HPDE6-E6E7 (cell line): ENCODE measurements at regions not wholly inside any gene's neighbourhood (a gene's known extent, or its start where the extent isn't known, plus 50 kb on each side); places are given as distances from the start of the nearest gene placed in this dataset.

ENCODE experiments used
- DNase-seq: peaks from one replicate; pipeline ENCODE4 v3.0.0; 2011; ENCODE audit warnings: missing footprints; ENCODE audit errors: extremely low spot score

- peak; percentile 52 for DNase-seq
These were observed 704.0 kb downstream of the KCNA4 start for GRCh38 chr11:29312812-29313211.

DNA sequence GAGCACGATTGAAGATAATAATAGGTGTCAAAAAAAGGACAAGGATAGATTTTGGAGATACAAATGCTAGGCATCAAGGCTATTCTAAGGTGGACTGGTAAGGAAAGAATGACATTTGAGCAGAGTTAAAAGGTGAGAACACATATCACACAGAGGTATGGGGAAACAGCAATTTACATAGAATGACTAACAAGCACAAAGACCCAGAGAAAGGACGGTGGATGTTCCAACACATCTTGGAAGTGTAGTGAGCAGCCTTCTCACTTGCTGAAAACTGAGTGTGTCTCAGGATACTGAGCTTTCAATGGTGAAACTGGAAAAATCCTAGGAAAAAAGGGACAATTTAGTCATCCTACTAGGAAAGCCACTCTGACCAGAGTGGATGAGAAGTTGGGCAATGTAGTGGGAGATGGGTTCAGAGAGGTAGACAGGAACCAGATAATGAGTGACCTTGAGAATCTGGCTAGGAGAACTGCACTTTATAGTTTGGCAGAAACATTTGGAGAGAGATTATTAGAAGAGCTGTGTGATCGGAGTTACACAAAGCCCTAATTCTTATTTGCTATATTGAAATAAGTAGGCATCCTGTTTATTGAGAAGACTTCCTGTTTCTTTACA lies 706.0 kb downstream of the KCNA4 start:
- DNase-seq = no peak

GRCh38 chr11:29309992-29310391 lies 706.8 kb downstream of the KCNA4 start:
- peak; percentile 21 for DNase-seq

GRCh38 chr11:29306527-29306926 lies 710.3 kb downstream of the KCNA4 start:
- no peak for DNase-seq

DNA sequence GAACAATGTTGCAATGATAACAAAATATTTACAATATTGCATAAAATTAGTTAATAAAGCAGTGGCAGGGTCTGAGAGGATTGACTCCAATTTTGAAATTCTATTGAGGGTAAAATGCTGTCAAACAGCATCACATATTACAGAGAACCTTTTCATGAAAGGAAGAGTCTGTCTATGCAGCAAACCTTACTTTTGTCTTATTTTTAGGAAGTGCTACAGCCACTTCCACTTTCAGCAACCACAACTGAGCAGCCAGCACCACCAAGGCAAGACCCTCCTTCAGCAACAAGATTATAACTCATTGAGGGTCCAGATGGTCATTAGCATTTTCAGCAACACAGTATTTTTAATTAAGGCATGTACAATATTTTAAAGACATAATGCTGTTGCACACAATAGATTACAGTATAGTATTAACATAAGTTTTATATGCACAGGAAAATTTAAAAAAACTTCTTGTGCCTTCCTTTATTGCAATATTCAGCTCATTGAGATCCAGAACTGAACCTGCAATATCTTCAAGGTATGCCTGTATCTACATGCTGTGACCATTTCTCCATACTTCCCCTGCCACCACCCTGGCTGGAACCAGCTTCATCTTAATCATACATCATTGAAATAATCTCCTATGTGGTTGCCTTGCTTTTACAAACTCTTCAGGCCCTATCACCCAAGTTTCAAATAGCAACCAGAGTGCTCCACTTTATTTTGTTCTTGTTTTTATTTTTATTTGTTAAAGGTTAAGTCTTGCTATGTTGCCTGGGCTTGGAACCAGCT lies 711.2 kb downstream of the KCNA4 start:
- DNase-seq = no peak

DNA sequence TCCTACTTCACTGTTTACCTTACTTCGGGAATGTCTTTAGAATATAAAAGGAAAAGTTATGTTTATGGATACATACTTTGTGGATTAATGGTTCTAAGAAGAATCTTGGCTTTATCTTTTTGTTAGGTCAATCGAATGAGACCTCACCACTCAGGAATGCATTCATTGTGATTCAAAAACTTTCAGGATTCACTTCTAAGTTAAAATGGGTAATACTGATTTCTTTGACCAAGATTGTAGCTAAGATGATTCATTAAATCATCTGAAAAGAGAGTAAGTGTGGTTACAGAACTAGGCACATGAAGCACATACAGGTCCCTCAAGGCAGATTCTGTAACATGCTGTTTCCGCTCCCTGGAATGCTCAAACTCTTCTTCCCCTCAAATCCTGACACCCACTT lies 716.4 kb downstream of the KCNA4 start:
- DNase-seq = no peak

DNA sequence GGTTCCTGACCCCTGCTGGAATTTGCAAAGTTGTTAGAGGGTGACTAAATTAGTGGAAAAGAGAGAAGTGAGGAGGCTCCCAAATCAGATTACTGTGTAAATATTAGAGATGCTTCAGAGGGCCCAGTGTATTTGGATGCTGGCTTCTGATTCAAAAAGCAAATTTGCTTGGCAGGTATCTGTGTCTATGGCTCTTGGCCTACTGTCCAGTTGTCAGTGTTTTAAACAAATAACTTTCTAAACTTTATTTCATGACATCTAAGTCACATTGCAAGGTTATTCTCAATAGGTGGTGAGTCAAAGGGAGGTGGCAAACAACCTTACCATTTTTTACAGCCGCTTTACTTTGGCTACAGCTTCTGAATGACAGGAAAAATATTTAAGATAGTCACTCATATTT lies 720.1 kb downstream of the KCNA4 start:
- no peak for DNase-seq

DNA sequence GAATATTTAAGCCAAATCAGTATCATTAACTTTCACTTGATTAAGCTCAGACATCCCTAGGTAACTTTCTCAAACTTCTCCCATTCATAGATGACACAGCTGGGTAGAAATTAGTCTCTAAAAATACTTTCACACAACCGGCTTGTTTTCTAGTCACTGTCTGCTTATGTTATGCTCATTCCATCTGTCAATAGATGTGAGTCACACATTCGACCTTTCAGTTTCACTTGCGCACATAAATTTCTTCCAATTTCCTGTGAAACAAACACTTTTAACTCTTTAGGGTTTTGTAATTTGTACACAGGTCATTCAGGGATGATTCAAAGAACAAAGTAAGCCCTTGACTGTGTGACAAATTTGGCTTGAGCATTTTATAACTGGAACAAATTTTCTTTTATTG lies 723.0 kb downstream of the KCNA4 start:
- peak; percentile 21 for DNase-seq

- DNase-seq = peak; percentile 69
These were observed 734.7 kb downstream of the KCNA4 start for GRCh38 chr11:29282088-29282487.

DNA sequence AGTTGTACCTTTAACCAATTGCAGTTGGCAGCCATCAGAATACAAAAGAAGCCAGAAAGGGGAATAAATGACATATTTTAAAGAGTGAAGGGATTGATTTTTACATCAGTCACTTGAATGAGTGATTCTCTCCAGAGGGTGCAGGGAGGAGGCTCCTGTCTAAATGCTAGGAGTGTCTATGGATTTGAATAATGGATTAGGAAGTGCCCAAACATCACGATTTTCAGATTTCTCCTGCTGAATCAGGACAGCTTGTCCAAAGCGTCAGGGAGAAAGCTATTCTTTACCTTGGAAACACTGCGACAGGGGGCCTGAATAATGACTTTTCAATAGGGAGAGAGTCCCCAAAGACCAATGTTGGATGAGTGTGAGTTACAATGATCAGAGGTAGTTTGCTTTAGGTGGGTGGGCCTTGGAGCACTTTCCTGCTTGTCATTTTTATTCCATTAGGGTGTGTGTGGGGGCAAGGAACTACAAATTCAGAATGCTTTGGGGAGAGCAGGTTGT lies 735.5 kb downstream of the KCNA4 start:
- no peak for DNase-seq

DNA sequence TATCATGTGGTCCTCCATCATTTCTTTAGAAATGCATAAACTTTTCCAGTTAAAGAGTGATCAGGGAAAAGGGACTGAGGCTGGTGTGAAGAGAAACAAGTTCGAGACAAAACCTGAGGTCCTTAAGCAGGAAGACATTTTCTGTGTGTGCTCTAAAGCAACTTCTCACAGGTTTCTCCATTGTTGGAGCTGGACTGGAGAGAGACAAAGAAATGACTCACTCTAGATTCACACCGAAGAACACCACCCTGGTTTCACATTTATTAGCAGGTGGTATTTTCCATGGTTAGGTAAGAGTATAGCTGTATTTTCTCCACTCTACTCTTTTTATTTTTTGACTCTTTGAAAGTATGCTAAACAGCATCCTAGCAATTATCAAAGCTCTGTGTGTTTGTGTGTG lies 736.4 kb downstream of the KCNA4 start:
- peak; percentile 57 for DNase-seq

DNA sequence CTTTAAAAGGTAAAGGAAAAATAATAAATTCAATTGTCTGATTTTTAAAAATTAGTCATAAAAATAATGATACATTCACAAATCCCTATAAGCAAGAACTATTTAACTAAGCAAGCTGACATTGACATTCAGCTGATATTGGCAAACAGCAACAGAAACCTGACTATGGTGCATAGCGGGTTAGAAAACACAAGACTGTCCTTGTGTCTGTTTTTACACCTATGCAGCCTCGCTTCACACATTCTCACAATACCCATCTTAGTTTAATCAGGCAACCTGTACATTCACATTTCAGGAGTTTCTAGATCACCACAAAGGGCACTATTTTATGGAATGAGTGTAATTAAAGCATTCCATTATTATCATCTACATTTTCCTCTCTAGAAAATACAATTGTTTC lies 737.1 kb downstream of the KCNA4 start:
- no peak for DNase-seq

DNA sequence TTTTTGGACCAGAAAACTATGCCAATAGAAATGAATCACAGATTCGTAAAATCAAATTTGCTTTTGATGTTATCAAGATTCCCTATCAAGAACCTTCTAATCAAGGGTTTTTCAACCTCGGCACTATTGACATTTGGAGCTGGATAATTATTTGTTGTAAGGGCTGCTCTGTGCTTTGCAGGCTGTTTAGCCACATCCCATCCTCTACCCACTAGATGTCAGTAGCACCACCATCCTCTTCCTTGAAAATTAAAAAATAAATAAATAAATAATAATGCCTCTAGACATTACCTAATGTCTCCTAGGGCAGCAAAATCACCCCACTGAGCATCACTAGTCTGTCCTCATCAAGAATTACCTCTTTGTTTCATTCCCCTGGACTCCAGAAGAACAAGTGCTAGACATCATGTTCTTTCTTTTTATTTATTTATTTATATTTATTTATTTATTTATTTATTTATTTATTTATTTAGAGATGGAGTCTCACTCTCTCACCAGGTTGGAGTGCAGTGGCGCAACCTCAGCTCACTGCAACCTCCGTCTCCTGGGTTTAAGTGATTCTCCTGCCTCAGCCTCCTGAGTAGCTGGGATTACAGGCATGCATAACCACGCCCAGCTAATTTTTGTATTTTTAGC lies 744.7 kb downstream of the KCNA4 start:
- DNase-seq = peak; percentile 14

- no peak for DNase-seq
These were observed 745.2 kb downstream of the KCNA4 start for GRCh38 chr11:29271616-29272015.

DNA sequence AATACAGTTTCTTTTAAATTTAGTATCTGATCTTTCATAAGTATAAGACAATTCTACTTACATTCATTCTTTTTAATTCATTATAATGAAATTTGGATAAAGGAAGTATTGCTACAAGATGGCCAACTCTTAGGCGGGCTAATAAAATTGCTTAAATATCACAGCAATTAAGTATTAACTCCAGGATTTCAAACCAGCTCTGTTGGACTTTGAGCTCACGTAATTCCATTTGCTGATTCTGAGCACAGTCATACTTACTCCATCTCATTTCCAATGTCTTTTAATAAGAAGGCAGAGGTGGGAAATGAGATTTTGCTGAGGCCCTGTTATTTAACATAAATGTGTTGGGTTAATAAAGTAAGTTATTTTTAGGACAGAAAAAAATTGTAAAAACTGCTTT lies 748.1 kb downstream of the KCNA4 start:
- DNase-seq = no peak

DNA sequence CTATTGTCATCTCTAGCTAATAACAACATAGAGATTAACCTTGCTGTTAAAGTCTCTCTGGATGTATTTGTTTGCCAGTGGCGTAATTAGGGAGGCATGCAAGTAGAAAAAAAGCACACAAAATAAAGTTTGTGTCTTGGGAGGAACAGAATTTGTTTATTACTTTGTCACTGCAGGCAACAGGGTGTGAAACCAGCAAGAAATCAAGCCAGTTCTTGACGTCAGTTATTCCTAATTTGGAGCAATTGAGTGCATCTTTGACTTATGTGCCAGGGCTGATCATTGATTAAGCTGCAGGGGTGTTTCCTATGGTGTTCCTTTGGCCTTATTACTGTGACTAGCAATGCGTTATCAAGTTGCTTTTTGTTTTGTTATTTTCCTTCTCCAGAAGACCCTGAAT lies 751.0 kb downstream of the KCNA4 start:
- no peak for DNase-seq

DNA sequence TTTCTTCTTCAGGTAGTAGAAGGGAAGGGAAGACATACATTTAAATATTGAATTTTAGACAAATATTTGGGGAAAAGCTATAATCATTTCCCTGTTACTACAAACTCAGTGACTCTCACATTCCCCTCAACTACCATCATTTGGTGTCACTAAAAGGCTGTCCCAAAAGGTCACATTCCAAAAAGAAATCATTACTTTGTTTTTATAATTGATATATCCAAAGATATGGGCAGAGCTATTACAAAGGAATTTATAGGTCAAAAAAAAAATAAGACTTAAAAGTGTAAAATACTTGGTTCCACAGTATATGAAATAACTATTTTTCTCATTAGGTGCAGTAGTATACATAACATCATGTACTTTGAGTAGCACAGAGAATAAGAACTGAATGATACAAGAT lies 751.4 kb downstream of the KCNA4 start:
- no peak for DNase-seq

GRCh38 chr11:29263971-29264682 lies 752.7 kb downstream of the KCNA4 start:
- no peak for DNase-seq

DNA sequence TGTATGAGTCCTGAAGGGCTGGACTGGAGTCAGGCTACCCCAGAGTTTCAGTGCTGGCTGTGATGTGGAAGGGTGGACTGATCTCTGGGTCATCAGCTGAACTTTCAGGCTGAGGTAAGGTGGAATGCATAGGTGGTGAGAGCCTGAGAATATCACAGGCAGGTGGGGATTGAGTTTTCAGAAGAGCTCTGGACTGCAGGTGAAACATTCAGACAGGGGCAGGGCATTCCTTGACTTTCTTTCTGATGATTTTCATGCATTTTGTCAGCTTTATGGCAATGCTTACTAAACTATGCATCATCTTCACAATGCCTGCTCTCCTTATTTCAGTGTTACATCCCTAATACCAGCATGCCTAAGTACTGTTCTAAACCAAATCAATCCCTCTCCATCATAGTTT lies 755.0 kb downstream of the KCNA4 start:
- no peak for DNase-seq

DNA sequence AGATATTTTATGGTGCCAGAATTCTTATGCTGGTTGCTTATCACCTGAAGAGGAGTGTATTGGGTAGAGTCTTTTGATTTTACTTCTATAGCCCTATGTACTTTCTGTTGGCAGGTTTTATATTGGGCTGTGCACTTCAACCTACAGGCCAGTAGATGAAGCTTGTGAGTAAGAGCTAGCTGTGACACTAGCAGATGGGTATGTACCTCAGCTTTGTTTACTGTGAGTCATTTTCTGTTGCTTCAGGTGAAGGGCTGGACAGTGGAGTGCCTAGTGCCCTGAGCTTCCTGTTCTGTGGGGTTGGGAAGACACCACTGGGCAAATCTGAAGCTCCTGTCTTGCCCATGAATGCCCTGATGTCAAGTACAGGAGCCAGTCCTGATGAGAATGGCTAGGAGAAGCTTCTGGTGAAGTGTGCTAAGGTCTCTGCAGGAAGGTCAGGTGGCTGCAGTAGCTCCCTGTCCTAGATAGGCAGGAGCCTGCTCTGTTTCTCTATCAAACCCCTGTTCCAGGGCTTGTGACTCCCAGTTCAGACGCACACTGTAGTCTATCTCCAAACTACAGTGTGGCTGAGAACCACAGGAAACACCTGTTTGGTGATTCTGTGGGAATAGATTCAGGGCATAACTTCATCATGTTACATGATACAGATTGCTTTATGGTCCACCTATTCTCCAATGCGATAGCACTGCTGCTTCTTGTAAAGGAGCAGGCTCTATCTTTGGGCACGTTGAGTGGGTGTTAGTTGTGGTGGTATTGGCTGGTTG lies 755.7 kb downstream of the KCNA4 start:
- DNase-seq = peak; percentile 61

GRCh38 chr11:29258411-29258810 lies 758.4 kb downstream of the KCNA4 start:
- no peak for DNase-seq

DNA sequence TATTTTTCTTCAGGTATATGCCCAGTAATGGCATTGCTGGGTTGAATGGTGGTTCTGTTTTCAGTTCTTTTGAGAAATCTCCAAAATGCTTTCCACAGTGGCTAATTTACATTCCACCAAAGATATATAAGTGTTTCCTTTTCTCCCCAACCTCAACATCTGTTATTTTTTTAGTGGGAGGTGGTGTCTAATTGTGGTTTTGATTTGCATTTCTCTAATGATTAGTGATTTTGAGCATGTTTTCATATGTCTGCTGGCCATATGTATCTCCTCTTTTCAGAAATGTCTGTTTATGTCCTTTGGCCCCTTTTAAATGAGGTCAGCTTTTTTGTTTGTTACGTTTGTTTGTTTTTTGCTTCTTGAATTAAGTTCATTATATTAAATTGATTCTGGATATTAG lies 760.2 kb downstream of the KCNA4 start:
- no peak for DNase-seq
